ENCODE measurements at regions not wholly inside any gene's neighbourhood (a gene's known extent, or its start where the extent isn't known, plus 50 kb on each side); places are given as distances from the start of the nearest gene placed in this dataset.
"Not testable (repeated sequence)": the region's sequence is repeated elsewhere in the genome, so short reads cannot be mapped to it uniquely, and the experiment has no call there.

DNA sequence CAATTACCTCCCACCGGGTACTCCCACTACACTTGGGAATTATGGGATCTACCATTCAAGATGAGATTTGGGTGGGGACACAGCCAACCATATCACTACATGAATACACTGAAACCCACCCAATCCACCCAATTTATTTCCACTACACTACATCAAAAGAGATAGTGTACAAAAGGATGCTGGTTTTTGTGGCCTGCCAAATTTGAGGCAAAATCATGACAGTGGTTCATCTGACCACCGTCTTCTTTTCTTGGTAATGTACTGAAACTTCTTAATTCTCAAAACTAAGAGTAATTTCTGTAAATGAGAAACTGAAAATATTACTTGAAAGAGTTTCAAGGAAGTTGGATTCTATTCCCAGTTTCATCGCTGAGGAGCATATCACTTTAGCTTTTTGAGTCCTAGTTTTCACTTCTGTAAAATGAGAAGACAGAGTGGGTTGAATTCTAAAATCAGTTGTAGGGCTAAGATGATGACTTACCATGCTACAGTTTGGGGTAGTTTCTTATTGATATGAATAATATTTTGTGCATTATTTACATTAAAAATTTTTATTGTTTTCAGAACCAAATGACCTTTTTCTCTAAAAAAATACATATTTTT lies 360.4 kb upstream of the CNTN6 start:
- Histone ChIP-seq H3K27ac (no peak overlapping the region), H3K4me3 (no peak overlapping the region), H3K9me3 (no peaks in the 10 kb centered on the region), H3K27me3 (no peaks in the 10 kb centered on the region), H3K36me3 (no peaks in the 10 kb centered on the region), H3K4me1 (no peaks in the 10 kb centered on the region)
- DNase-seq, result no peak
- intact Hi-C loops (cut with DNase I; ENCODE audit: low total_unique reads) (no loop called here), in situ Hi-C loops (cut with MboI; ENCODE audit: low pct_ligation_motif_present in 1 of 4, low pct_unique_long_range_greater_than_20kb in 1 of 4, low sequenced_read_pairs in 3 of 4) (no loop called here)
- WGBS, 2 donors (ENCODE audit: low coverage in 1 of 2), result 81 to 85% methylated on average over 3 of the region's 3 CpGs
- TF ChIP-seq POLR2AphosphoS5 (IDR thresholded peaks at IDR 0.05) (no peak), POLR2A (IDR thresholded peaks at IDR 0.05) (no peak), EP300 (IDR thresholded peaks at IDR 0.05; ENCODE audit: low read depth) (no peak)
- TF ChIP-seq, protein P1, sequence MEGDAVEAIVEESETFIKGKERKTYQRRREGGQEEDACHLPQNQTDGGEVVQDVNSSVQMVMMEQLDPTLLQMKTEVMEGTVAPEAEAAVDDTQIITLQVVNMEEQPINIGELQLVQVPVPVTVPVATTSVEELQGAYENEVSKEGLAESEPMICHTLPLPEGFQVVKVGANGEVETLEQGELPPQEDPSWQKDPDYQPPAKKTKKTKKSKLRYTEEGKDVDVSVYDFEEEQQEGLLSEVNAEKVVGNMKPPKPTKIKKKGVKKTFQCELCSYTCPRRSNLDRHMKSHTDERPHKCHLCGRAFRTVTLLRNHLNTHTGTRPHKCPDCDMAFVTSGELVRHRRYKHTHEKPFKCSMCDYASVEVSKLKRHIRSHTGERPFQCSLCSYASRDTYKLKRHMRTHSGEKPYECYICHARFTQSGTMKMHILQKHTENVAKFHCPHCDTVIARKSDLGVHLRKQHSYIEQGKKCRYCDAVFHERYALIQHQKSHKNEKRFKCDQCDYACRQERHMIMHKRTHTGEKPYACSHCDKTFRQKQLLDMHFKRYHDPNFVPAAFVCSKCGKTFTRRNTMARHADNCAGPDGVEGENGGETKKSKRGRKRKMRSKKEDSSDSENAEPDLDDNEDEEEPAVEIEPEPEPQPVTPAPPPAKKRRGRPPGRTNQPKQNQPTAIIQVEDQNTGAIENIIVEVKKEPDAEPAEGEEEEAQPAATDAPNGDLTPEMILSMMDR (IDR thresholded peaks at IDR 0.05), result no peak

DNA sequence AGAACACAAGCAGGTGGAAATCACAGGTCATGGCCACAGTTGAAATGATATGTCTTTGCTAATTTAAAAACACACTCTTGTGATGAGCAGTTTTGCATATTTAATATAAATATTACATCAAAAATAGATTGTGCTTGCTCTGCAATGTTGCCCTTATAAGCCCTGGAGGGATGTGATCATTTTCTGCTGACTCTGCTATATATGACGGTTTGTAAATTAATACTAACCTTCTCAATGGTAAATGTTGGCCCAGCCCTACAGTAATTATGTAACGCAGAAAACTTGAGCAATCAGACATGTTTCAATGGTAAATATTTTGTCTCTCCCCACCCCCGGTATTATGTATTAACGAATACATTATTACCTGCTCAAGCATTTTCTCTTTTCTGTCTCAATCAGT lies 359.5 kb upstream of the CNTN6 start:
- no peaks in the 10 kb centered on the region for H3K9me3 ChIP-seq
- WGBS, 2 donors (ENCODE audit: low coverage in 1 of 2), result 86 to 93% methylated on average over 4 of the region's 4 CpGs
- no peak overlapping the region for H3K27ac ChIP-seq
- in situ Hi-C loops (cut with MboI; ENCODE audit: low pct_ligation_motif_present in 1 of 4, low pct_unique_long_range_greater_than_20kb in 1 of 4, low sequenced_read_pairs in 3 of 4) (no loop called here), intact Hi-C loops (cut with DNase I; ENCODE audit: low total_unique reads) (no loop called here)
- no peaks in the 10 kb centered on the region for H3K36me3 ChIP-seq
- H3K27me3 ChIP-seq, result no peaks in the 10 kb centered on the region
- no peak for DNase-seq
- no peaks in the 10 kb centered on the region for H3K4me1 ChIP-seq
- no peak overlapping the region for H3K4me3 ChIP-seq
- TF ChIP-seq, protein P1 (IDR thresholded peaks at IDR 0.05), result no peak
- no peak for TF ChIP-seq EP300 (IDR thresholded peaks at IDR 0.05; ENCODE audit: low read depth)
- no peak for TF ChIP-seq POLR2AphosphoS5 (IDR thresholded peaks at IDR 0.05)
- no peak for TF ChIP-seq POLR2A (IDR thresholded peaks at IDR 0.05)

DNA sequence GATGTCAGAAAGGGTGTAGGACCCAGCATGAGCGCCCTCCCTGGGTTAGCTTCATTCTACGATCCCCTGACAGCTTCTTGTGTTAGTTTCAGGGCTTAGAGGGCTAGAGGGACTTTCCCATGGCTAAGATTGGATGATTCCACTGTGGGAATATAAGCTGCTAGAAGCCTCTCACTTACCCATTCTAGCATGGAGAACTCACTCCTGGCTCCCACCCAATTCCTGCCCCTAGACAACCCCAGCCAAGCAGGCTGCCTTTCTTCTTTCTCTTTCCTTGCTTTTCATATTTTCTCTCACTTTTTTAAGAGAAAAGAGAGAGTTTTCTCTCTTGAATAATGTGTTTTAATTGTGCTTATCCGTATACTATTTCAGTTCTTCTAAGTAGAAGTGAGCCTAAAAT lies 335.1 kb upstream of the CNTN6 start:
- TF ChIP-seq POLR2A (IDR thresholded peaks at IDR 0.05), result no peak
- TF ChIP-seq, protein P1 (IDR thresholded peaks at IDR 0.05), result no peak
- no peaks in the 10 kb centered on the region for H3K36me3 ChIP-seq
- 83 to 86% methylated on average over 1 to 3 of the region's 3 CpGs for WGBS, 2 donors (ENCODE audit: low coverage in 1 of 2)
- H3K27me3 ChIP-seq, result no peaks in the 10 kb centered on the region
- in situ Hi-C loops (cut with MboI; ENCODE audit: low pct_ligation_motif_present in 1 of 4, low pct_unique_long_range_greater_than_20kb in 1 of 4, low sequenced_read_pairs in 3 of 4) (no loop called here), intact Hi-C loops (cut with DNase I; ENCODE audit: low total_unique reads) (no loop called here)
- H3K9me3 ChIP-seq, result peaks cover 0 to 4% of the 10 kb centered on the region in 2 donors
- DNase-seq, result no peak
- H3K4me3 ChIP-seq, result no peak overlapping the region
- H3K27ac ChIP-seq, result no peak overlapping the region
- H3K4me1 ChIP-seq, result no peaks in the 10 kb centered on the region

DNA sequence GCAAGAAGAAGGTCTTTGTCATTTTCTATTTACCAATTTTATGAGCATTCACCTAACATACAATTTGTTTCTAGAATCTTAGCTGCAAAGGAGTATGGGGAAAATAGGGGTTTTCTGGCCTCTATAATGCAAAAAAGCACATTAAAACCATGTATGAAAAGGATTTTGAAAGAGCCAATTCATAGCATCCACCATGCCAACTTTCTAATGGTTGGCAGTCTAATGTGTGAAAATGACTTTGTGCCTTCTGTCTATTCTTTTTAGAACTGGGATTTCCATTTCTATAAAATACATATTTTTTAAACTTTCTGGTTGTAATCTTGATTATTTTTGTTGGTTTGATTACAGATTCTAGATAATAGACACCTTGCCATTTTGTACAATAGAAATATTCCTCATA lies 333.7 kb upstream of the CNTN6 start:
- no peaks in the 10 kb centered on the region for H3K4me1 ChIP-seq
- TF ChIP-seq POLR2A (IDR thresholded peaks at IDR 0.05) (no peak), POLR2AphosphoS5 (IDR thresholded peaks at IDR 0.05) (no peak)
- TF ChIP-seq, protein P1 (IDR thresholded peaks at IDR 0.05), result no peak
- no peaks in the 10 kb centered on the region for H3K36me3 ChIP-seq
- peaks cover 0 to 4% of the 10 kb centered on the region in 2 donors for H3K9me3 ChIP-seq
- H3K4me3 ChIP-seq, result no peak overlapping the region
- intact Hi-C loops (cut with DNase I; ENCODE audit: low total_unique reads) (no loop called here), in situ Hi-C loops (cut with MboI; ENCODE audit: low pct_ligation_motif_present in 1 of 4, low pct_unique_long_range_greater_than_20kb in 1 of 4, low sequenced_read_pairs in 3 of 4) (no loop called here)
- no peaks in the 10 kb centered on the region for H3K27me3 ChIP-seq
- no peak overlapping the region for H3K27ac ChIP-seq
- DNase-seq, result no peak

DNA sequence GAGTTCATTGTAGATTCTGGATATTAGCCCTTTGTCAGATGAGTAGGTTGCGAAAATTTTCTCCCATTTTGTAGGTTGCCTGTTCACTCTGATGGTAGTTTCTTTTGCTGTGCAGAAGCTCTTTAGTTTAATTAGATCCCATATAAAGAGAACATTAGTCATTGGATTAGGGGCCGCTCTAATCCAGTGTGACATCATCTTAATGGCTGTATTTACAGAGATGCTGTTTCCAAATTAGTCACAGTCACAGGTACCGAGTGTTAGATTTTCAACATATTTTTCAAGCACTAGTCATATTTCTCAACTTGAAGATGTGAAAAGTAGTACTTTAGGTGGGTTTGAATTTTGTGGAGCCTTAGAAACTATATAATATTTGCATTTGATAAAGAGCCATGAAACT lies 319.4 kb upstream of the CNTN6 start:
- H3K4me3 ChIP-seq; H3K27ac ChIP-seq; in situ Hi-C loops (cut with MboI; ENCODE audit: low pct_ligation_motif_present in 1 of 4, low pct_unique_long_range_greater_than_20kb in 1 of 4, low sequenced_read_pairs in 3 of 4); intact Hi-C loops (cut with DNase I; ENCODE audit: low total_unique reads); H3K4me1 ChIP-seq; DNase-seq; H3K9me3 ChIP-seq; H3K27me3 ChIP-seq; H3K36me3 ChIP-seq: not testable (repeated sequence)
- WGBS, 2 donors (ENCODE audit: low coverage in 1 of 2), result 86 to 100% methylated on average over 2 to 3 of the region's 3 CpGs
